HEK293T (cell line): ENCODE measurements at regions not wholly inside any gene's neighbourhood (a gene's known extent, or its start where the extent isn't known, plus 50 kb on each side); places are given as distances from the start of the nearest gene placed in this dataset.

ENCODE experiments used
- CTCF ChIA-PET: fragments of 350-600 bp; formaldehyde crosslinking; extraction: SDS; loops from one replicate; lab custom pipeline; 2021; ENCODE audit warnings: antibody characterized with exemption, inconsistent platforms; lab: Yijun Ruan, JAX
- POLR2A ChIA-PET: fragments of 350-600 bp; formaldehyde crosslinking; extraction: SDS; loops from one replicate; lab custom pipeline; 2020; ENCODE audit warnings: antibody characterized with exemption, inconsistent platforms; lab: Yijun Ruan, JAX
- DNase-seq: peaks from one replicate; pipeline ENCODE4 v3.0.0; 2012; ENCODE audit warnings: mixed read lengths; ENCODE audit errors: extremely low spot score
- ARNT ChIP-seq: fragments of 450-650 bp; IDR thresholded peaks from 2 replicates; pipeline ENCODE4 v1.6.1; 2017; ENCODE audit warnings: mild to moderate bottlenecking
- BHLHE40 ChIP-seq: fragments of 450-650 bp; IDR thresholded peaks from 2 replicates; pipeline ENCODE4 v1.6.1; 2016; ENCODE audit warnings: mild to moderate bottlenecking, moderate library complexity, borderline replicate concordance
- CTBP1 ChIP-seq: fragments of 450-650 bp; IDR thresholded peaks from 2 replicates; pipeline ENCODE4 v1.6.1; 2016; ENCODE audit warnings: borderline replicate concordance
- ELF4 ChIP-seq: fragments of 450-650 bp; IDR thresholded peaks from 2 replicates; pipeline ENCODE4 v1.6.1; 2017; ENCODE audit warnings: antibody characterized with exemption
- FOXA1 ChIP-seq: fragments of 450-650 bp; IDR thresholded peaks from 2 replicates; pipeline ENCODE4 v1.6.1; 2016; ENCODE audit warnings: mild to moderate bottlenecking
- FOXK2 ChIP-seq: fragments of 450-650 bp; IDR thresholded peaks from 2 replicates; pipeline ENCODE4 v1.6.1; 2016; ENCODE audit warnings: mild to moderate bottlenecking
- FOXM1 ChIP-seq: fragments of 450-650 bp; IDR thresholded peaks from 2 replicates; pipeline ENCODE4 v1.6.1; 2017; ENCODE audit warnings: mild to moderate bottlenecking, borderline replicate concordance
- HDGF ChIP-seq: fragments of 450-650 bp; IDR thresholded peaks from 2 replicates; pipeline ENCODE4 v1.6.1; 2017; ENCODE audit warnings: antibody characterized with exemption, borderline replicate concordance
- L3MBTL2 ChIP-seq: fragments of 450-650 bp; conservative IDR thresholded peaks from 2 replicates; pipeline ENCODE4 v1.6.1; 2016; ENCODE audit warnings: mild to moderate bottlenecking
- LEF1 ChIP-seq: fragments of 450-650 bp; IDR thresholded peaks from 2 replicates; pipeline ENCODE4 v1.6.1; 2017; ENCODE audit warnings: mild to moderate bottlenecking, borderline replicate concordance
- NFRKB ChIP-seq: fragments of 450-650 bp; IDR thresholded peaks from 2 replicates; pipeline ENCODE4 v1.6.1; 2016; ENCODE audit warnings: mild to moderate bottlenecking, moderate library complexity
- PKNOX1 ChIP-seq: fragments of 450-650 bp; IDR thresholded peaks from 2 replicates; pipeline ENCODE4 v1.6.1; 2016
- SP1 ChIP-seq: fragments of 450-650 bp; IDR thresholded peaks from 2 replicates; pipeline ENCODE4 v1.6.1; 2017
- SUZ12 ChIP-seq: fragments of 450-650 bp; IDR thresholded peaks from 2 replicates; pipeline ENCODE4 v1.6.1; 2016; ENCODE audit warnings: mild to moderate bottlenecking
- TARDBP ChIP-seq: fragments of 450-650 bp; IDR thresholded peaks from 2 replicates; pipeline ENCODE4 v1.6.1; 2016
- ZNF384 ChIP-seq: fragments of 450-650 bp; IDR thresholded peaks from 2 replicates; pipeline ENCODE4 v1.6.1; 2016

GRCh38 chr15:81595752-81596151 is 221.7 kb upstream of the TMC3 start:
- ChIA-PET POLR2A (no interaction called here), CTCF (no interaction called here)
- no peak for DNase-seq
- TF ChIP-seq ZNF384 (no peak), ARNT (no peak), L3MBTL2 (no peak), FOXM1 (no peak), FOXA1 (no peak), TARDBP (no peak), FOXK2 (no peak), SUZ12 (no peak), CTBP1 (no peak), ELF4 (no peak), PKNOX1 (no peak), NFRKB (no peak), BHLHE40 (no peak), SP1 (no peak)

GRCh38 chr15:81589671-81590070 is 215.7 kb upstream of the TMC3 start:
- TF ChIP-seq NFRKB (no peak), SUZ12 (no peak)
- POLR2A ChIA-PET = no interaction called here
- CTCF ChIA-PET = no interaction called here
- DNase-seq = no peak

GRCh38 chr15:81575436-81576123 is 201.6 kb upstream of the TMC3 start:
- ChIA-PET POLR2A (no interaction called here), CTCF (interaction anchor here (0.9 kb wide), 1 partner anchor 165 kb away, joined by 5 read pairs; no protein-coding TSS in a partner anchor)
- peak; percentile 12 for DNase-seq
- TF ChIP-seq FOXK2 (no peak), NFRKB (no peak), PKNOX1 (no peak), FOXA1 (no peak), SP1 (no peak), ZNF384 (no peak), BHLHE40 (no peak), ARNT (no peak), L3MBTL2 (no peak), ELF4 (no peak), CTBP1 (no peak)

GRCh38 chr15:81573098-81573746 is 199.2 kb upstream of the TMC3 start:
- ChIA-PET POLR2A (no interaction called here), CTCF (interaction anchor here (0.6 kb wide), 1 partner anchor 170 kb away, joined by 6 read pairs; no protein-coding TSS in a partner anchor)
- DNase-seq = no peak
- no peak for TF ChIP-seq PKNOX1
- no peak for TF ChIP-seq CTBP1
- TF ChIP-seq L3MBTL2 = no peak
- no peak for TF ChIP-seq TARDBP
- TF ChIP-seq ZNF384 = no peak
- TF ChIP-seq FOXA1 = no peak
- TF ChIP-seq ELF4 = no peak
- no peak for TF ChIP-seq LEF1
- TF ChIP-seq FOXK2 = no peak
- no peak for TF ChIP-seq ARNT
- no peak for TF ChIP-seq SP1

- POLR2A ChIA-PET = no interaction called here
- CTCF ChIA-PET = no interaction called here
- DNase-seq = no peak
- TF ChIP-seq FOXK2 = no peak
- no peak for TF ChIP-seq NFRKB
- TF ChIP-seq ARNT = no peak
- TF ChIP-seq ZNF384 = no peak
- no peak for TF ChIP-seq ELF4
- no peak for TF ChIP-seq SP1
- no peak for TF ChIP-seq TARDBP
- no peak for TF ChIP-seq FOXA1
- no peak for TF ChIP-seq SUZ12
These were observed 198.2 kb upstream of the TMC3 start for GRCh38 chr15:81572190-81572589.

GRCh38 chr15:81569286-81570080 is 195.5 kb upstream of the TMC3 start:
- TF ChIP-seq FOXM1 (no peak), ELF4 (no peak), FOXK2 (no peak), NFRKB (no peak), SUZ12 (no peak), FOXA1 (no peak), SP1 (no peak), HDGF (no peak), L3MBTL2 (no peak), LEF1 (no peak), TARDBP (no peak), PKNOX1 (no peak), ARNT (no peak), ZNF384 (no peak), CTBP1 (no peak)
- DNase-seq = no peak
- CTCF ChIA-PET = no interaction called here
- POLR2A ChIA-PET = no interaction called here
